ENCODE measurements at regions not wholly inside any gene's neighbourhood (a gene's known extent, or its start where the extent isn't known, plus 50 kb on each side); places are given as distances from the start of the nearest gene placed in this dataset.

DNA sequence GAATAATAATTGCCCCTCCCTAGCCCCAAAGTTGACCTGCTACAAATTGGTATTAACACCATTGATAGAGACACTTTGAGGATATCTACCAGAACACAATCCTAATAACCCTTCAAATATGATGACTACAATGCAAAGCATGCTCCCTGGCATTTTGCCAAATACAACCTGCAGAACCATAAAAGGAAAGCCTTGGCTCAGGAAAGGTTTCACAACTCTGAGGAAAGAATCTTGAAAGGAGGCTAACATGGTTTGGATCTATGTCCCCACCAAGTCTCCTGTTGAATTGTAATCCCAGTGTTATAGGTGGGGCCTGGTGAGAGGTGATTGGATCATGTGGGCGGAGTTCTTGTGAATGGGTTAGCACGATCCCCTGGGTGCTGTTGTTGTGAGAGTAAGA, 140.4 kb upstream of the ARHGAP42 start:
- peaks cover 8% of the 10 kb centered on the region for H3K4me1 ChIP-seq (ENCODE audit: insufficient read depth, low read length)
- no peak overlapping the region for H3K27ac ChIP-seq (ENCODE audit: extremely low read length, insufficient read depth, low read length)
- in situ Hi-C loops (cut with HindIII; ENCODE audit: extremely low pct_ligation_motif_present, low pct_unique_long_range_greater_than_20kb) = no loop called here
- BruUV-seq (replicated peaks) = no TSS peak
- H3K9ac ChIP-seq (ENCODE audit: insufficient read depth, low read depth, low read length) = no peak overlapping the region
- no peaks in the 10 kb centered on the region for H4K20me1 ChIP-seq (ENCODE audit: insufficient read depth, low read length)
- intact Hi-C loops (cut with micrococcal nuclease; ENCODE audit: unreplicated experiment) = no loop called here
- no peaks in the 10 kb centered on the region for H3K79me2 ChIP-seq (ENCODE audit: insufficient read depth, low read length)
- POLR2A ChIA-PET = no interaction called here
- no peaks in the 10 kb centered on the region for H3K9me3 ChIP-seq (ENCODE audit: low read length)
- H3K36me3 ChIP-seq (replicated peaks in 1 of 2; ENCODE audit: control insufficient read depth in 1 of 2, insufficient read depth in 2 of 2, low read length in 2 of 2) = no peaks in the 10 kb centered on the region
- H2AFZ ChIP-seq (ENCODE audit: low read length) = no peak overlapping the region
- ATAC-seq (no peak), DNase-seq (ENCODE audit: low spot score) (no peak), FAIRE-seq (no peak)
- WGBS (ENCODE audit: low lambda C conversion rate) = 100% methylated on average over 1 of the region's 2 CpGs
- H3K4me2 ChIP-seq (ENCODE audit: low read depth, low read length) = no peak overlapping the region
- CTCF ChIA-PET (ENCODE audit: low intra/inter-chr PET ratio, low total read pairs) = no interaction called here
- H3K27me3 ChIP-seq (ENCODE audit: control insufficient read depth in 1 of 2, insufficient read depth in 2 of 2, low read length in 2 of 2) = no peaks in the 10 kb centered on the region
- TF ChIP-seq HDAC6 (IDR thresholded peaks at IDR 0.05; ENCODE audit: low read depth, low read length) = no peak
- 0 out of 2 replicates have a peak, but pooled peaks have one; percentile 36 for TF ChIP-seq SRF (IDR thresholded peaks at IDR 0.05; ENCODE audit: low read depth, low read length)
- peak; percentile 89 for TF ChIP-seq LCORL (IDR thresholded peaks at IDR 0.05)
- TF ChIP-seq LCORL (CRISPR knock-in tag; IDR thresholded peaks at IDR 0.05) = no peak
- no peak overlapping the region for H3K4me3 ChIP-seq (replicated peaks in 1 of 3; ENCODE audit: insufficient read depth in 1 of 3, low read depth in 2 of 3, low read length in 3 of 3)

- no peaks in the 10 kb centered on the region for H3K36me3 ChIP-seq (replicated peaks in 1 of 2; ENCODE audit: control insufficient read depth in 1 of 2, insufficient read depth in 2 of 2, low read length in 2 of 2)
- no peak for ATAC-seq
- TF ChIP-seq IRF2 (CRISPR knock-in tag; IDR thresholded peaks at IDR 0.05) (no peak), RFX3 (CRISPR knock-in tag; IDR thresholded peaks at IDR 0.05) (no peak), EP300 (IDR thresholded peaks at IDR 0.05; ENCODE audit: low read depth in 2 of 2, low read length in 2 of 2) (no peak), EP300 (CRISPR knock-in tag; IDR thresholded peaks at IDR 0.05; ENCODE audit: borderline replicate concordance) (no peak), PRDM10 (CRISPR knock-in tag; IDR thresholded peaks at IDR 0.05; ENCODE audit: low read depth) (no peak), CENPBD1 (CRISPR knock-in tag; IDR thresholded peaks at IDR 0.05; ENCODE audit: borderline replicate concordance, low read depth) (no peak), ZNF557 (CRISPR knock-in tag; IDR thresholded peaks at IDR 0.05) (no peak), ZNF629 (CRISPR knock-in tag; conservative IDR thresholded peaks at IDR 0.05) (no peak)
- in situ Hi-C loops (cut with HindIII; ENCODE audit: extremely low pct_ligation_motif_present, low pct_unique_long_range_greater_than_20kb) = no loop called here
- CTCF ChIA-PET (ENCODE audit: low intra/inter-chr PET ratio, low total read pairs) = no interaction called here
- no peak for FAIRE-seq
- no peak for DNase-seq (ENCODE audit: low spot score)
- H3K4me2 ChIP-seq (ENCODE audit: low read depth, low read length) = no peak overlapping the region
- intact Hi-C loops (cut with micrococcal nuclease; ENCODE audit: unreplicated experiment) = no loop called here
- no peaks in the 10 kb centered on the region for H4K20me1 ChIP-seq (ENCODE audit: insufficient read depth, low read length)
- H3K4me3 ChIP-seq (replicated peaks in 1 of 3; ENCODE audit: insufficient read depth in 1 of 3, low read depth in 2 of 3, low read length in 3 of 3) = no peak overlapping the region
- H3K4me1 ChIP-seq (ENCODE audit: insufficient read depth, low read length) = peaks cover 8% of the 10 kb centered on the region
- no peak overlapping the region for H2AFZ ChIP-seq (ENCODE audit: low read length)
- peaks cover 0 to 6% of the 10 kb centered on the region in 2 experiments; a peak in 1 of 5 replicates for H3K27me3 ChIP-seq (ENCODE audit: control insufficient read depth in 1 of 2, insufficient read depth in 2 of 2, low read length in 2 of 2)
- no peaks in the 10 kb centered on the region for H3K9me3 ChIP-seq (ENCODE audit: low read length)
- no peak overlapping the region for H3K9ac ChIP-seq (ENCODE audit: insufficient read depth, low read depth, low read length)
- no TSS peak for BruUV-seq (replicated peaks)
- POLR2A ChIA-PET = no interaction called here
- H3K27ac ChIP-seq (ENCODE audit: extremely low read length, insufficient read depth, low read length) = no peak overlapping the region
- no peaks in the 10 kb centered on the region for H3K79me2 ChIP-seq (ENCODE audit: insufficient read depth, low read length)
- 4% methylated on average over 2 of the region's 2 CpGs for WGBS (ENCODE audit: low lambda C conversion rate)
Measured at GRCh38 chr11:100550298-100550697, 136.8 kb upstream of the ARHGAP42 start.
